ENCODE measurements at regions not wholly inside any gene's neighbourhood (a gene's known extent, or its start where the extent isn't known, plus 50 kb on each side); places are given as distances from the start of the nearest gene placed in this dataset.
"Not testable (repeated sequence)": the region's sequence is repeated elsewhere in the genome, so short reads cannot be mapped to it uniquely, and the experiment has no call there.

DNA sequence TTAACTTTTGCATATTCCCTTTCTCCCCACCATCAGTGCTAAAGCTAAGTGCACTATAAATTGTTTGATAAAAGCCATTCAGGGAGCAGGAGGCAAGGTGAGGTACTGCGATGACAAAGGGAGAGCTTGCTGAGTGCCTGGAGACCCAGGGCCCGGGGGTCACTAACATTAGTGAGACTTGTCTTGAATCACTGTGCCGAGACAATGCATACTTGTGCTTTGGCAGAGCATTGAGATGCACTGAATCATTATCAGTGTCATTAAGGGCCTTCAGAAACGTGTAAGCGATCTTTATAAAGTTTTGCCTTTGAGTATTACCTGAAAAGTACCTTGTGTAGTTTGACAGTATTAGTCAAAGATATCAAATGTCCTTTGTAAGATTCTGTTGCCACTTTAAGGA, 447.5 kb downstream of the PCNX1 start:
- H2AFZ ChIP-seq (ENCODE audit: low read depth), result no peak overlapping the region
- H4K20me1 ChIP-seq (ENCODE audit: insufficient read depth), result no peaks in the 10 kb centered on the region
- TF ChIP-seq, protein P1, sequence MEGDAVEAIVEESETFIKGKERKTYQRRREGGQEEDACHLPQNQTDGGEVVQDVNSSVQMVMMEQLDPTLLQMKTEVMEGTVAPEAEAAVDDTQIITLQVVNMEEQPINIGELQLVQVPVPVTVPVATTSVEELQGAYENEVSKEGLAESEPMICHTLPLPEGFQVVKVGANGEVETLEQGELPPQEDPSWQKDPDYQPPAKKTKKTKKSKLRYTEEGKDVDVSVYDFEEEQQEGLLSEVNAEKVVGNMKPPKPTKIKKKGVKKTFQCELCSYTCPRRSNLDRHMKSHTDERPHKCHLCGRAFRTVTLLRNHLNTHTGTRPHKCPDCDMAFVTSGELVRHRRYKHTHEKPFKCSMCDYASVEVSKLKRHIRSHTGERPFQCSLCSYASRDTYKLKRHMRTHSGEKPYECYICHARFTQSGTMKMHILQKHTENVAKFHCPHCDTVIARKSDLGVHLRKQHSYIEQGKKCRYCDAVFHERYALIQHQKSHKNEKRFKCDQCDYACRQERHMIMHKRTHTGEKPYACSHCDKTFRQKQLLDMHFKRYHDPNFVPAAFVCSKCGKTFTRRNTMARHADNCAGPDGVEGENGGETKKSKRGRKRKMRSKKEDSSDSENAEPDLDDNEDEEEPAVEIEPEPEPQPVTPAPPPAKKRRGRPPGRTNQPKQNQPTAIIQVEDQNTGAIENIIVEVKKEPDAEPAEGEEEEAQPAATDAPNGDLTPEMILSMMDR (conservative IDR thresholded peaks at IDR 0.05; ENCODE audit: low read depth, low read length), result no peak
- no peaks in the 10 kb centered on the region for H3K4me1 ChIP-seq (ENCODE audit: low read depth, poor library complexity, severe bottlenecking)
- no peak overlapping the region for H3K4me3 ChIP-seq (IDR thresholded peaks at IDR 0.05; ENCODE audit: insufficient read depth, low read depth, low read length)
- H3K9ac ChIP-seq, result no peak overlapping the region
- H3K27me3 ChIP-seq (ENCODE audit: insufficient read depth, low read depth), result no peaks in the 10 kb centered on the region
- H3K4me2 ChIP-seq, result no peak overlapping the region
- no peaks in the 10 kb centered on the region for H3K36me3 ChIP-seq (ENCODE audit: insufficient read depth)
- no peak overlapping the region for H3K27ac ChIP-seq
- H3K79me2 ChIP-seq (ENCODE audit: insufficient read depth, low read depth), result no peaks in the 10 kb centered on the region

- H3K36me3 ChIP-seq (ENCODE audit: insufficient read depth), result no peaks in the 10 kb centered on the region
- TF ChIP-seq, protein P1 (conservative IDR thresholded peaks at IDR 0.05; ENCODE audit: low read depth, low read length), result no peak
- no peaks in the 10 kb centered on the region for H4K20me1 ChIP-seq (ENCODE audit: insufficient read depth)
- no peak overlapping the region for H3K9ac ChIP-seq
- H3K79me2 ChIP-seq (ENCODE audit: insufficient read depth, low read depth), result no peaks in the 10 kb centered on the region
- H2AFZ ChIP-seq (ENCODE audit: low read depth), result no peak overlapping the region
- no peaks in the 10 kb centered on the region for H3K4me1 ChIP-seq (ENCODE audit: low read depth, poor library complexity, severe bottlenecking)
- no peaks in the 10 kb centered on the region for H3K27me3 ChIP-seq (ENCODE audit: insufficient read depth, low read depth)
- no peak overlapping the region for H3K4me2 ChIP-seq
- H3K27ac ChIP-seq, result no peak overlapping the region
- H3K4me3 ChIP-seq (IDR thresholded peaks at IDR 0.05; ENCODE audit: insufficient read depth, low read depth, low read length), result no peak overlapping the region
Observed at GRCh38 chr14:71355324-71356201, 448.3 kb downstream of the PCNX1 start.

- Histone ChIP-seq H3K79me2 (ENCODE audit: insufficient read depth, low read depth) (no peaks in the 10 kb centered on the region), H4K20me1 (ENCODE audit: insufficient read depth) (no peaks in the 10 kb centered on the region), H3K36me3 (ENCODE audit: insufficient read depth) (no peaks in the 10 kb centered on the region), H3K27me3 (ENCODE audit: insufficient read depth, low read depth) (no peaks in the 10 kb centered on the region), H2AFZ (ENCODE audit: low read depth) (no peak overlapping the region), H3K9ac (no peak overlapping the region), H3K4me1 (ENCODE audit: low read depth, poor library complexity, severe bottlenecking) (peaks cover 9% of the 10 kb centered on the region), H3K27ac (no peak overlapping the region), H3K4me2 (no peak overlapping the region), H3K4me3 (IDR thresholded peaks at IDR 0.05; ENCODE audit: insufficient read depth, low read depth, low read length) (no peak overlapping the region)
- TF ChIP-seq, protein P1 (conservative IDR thresholded peaks at IDR 0.05; ENCODE audit: low read depth, low read length), result no peak
Observed at GRCh38 chr14:71358209-71358931, 451.1 kb downstream of the PCNX1 start.

DNA sequence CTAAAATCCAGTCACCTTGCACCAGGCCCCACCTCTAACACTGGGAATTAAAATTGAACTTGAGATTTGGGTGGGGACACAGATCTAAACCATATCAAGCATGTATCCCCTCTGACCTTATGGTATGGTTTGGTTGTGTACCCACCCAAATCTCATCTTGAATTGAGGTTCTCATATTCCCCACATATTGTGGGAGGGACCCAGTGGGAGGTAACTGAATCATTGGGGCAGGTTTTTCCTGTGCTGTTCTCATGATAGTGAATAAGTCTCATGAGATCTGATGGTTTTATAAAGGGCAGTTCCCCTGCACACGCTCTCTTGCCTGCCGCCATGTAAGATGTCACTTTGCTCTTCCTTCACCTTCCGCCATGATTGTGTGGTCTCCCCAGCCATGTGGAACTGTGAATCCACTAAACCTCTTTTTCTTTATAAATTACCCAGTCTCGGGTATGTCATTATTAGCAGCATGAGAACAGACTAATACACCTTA, 451.7 kb downstream of the PCNX1 start:
- peaks cover 15% of the 10 kb centered on the region for H3K4me1 ChIP-seq (ENCODE audit: low read depth, poor library complexity, severe bottlenecking)
- H2AFZ ChIP-seq (ENCODE audit: low read depth); H3K4me2 ChIP-seq; H3K79me2 ChIP-seq (ENCODE audit: insufficient read depth, low read depth); H3K9ac ChIP-seq; H3K36me3 ChIP-seq (ENCODE audit: insufficient read depth); H3K27ac ChIP-seq; H4K20me1 ChIP-seq (ENCODE audit: insufficient read depth); H3K4me3 ChIP-seq (IDR thresholded peaks at IDR 0.05; ENCODE audit: insufficient read depth, low read depth, low read length); H3K27me3 ChIP-seq (ENCODE audit: insufficient read depth, low read depth): not testable (repeated sequence)
